A549 (cell line): ENCODE measurements at regions not wholly inside any gene's neighbourhood (a gene's known extent, or its start where the extent isn't known, plus 50 kb on each side); places are given as distances from the start of the nearest gene placed in this dataset.

Experiments
- TP53 ChIP-seq: fragments of 250-450 bp; sonication (Bioruptor Pico); IDR thresholded peaks from 2 replicates; pipeline ENCODE4 v1.5.0; 2021; ENCODE audit warnings: mild to moderate bottlenecking, moderate library complexity
- TF ChIP-seq, protein P1 (sequence below): fragments of >200 bp; sonication (Bioruptor Twin); formaldehyde crosslinking; IDR thresholded peaks from 3 replicates; pipeline ENCODE4 v1.5.1; 2016

DNA sequence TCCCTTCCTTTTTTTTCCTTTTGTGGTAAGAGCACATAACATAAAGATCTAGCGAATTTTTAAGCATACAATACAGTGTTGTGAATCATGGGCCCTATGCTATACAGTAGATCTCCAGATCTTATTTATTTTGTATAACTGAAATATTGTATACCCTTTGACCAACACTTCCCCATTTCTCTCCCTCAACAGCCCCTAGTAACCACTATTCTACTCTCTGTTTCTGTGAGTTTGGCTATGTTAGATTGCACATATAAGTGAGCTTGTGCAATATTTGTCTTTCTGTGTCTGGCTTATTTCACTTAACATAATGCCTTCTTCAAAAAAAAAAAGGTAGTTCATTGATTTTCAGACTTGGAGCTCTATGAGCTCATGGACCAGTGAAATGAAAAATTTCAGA, 180.5 kb downstream of the C11orf91 start:
- TF ChIP-seq, protein P1, sequence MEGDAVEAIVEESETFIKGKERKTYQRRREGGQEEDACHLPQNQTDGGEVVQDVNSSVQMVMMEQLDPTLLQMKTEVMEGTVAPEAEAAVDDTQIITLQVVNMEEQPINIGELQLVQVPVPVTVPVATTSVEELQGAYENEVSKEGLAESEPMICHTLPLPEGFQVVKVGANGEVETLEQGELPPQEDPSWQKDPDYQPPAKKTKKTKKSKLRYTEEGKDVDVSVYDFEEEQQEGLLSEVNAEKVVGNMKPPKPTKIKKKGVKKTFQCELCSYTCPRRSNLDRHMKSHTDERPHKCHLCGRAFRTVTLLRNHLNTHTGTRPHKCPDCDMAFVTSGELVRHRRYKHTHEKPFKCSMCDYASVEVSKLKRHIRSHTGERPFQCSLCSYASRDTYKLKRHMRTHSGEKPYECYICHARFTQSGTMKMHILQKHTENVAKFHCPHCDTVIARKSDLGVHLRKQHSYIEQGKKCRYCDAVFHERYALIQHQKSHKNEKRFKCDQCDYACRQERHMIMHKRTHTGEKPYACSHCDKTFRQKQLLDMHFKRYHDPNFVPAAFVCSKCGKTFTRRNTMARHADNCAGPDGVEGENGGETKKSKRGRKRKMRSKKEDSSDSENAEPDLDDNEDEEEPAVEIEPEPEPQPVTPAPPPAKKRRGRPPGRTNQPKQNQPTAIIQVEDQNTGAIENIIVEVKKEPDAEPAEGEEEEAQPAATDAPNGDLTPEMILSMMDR, result no peak
- TF ChIP-seq TP53 (CRISPR knock-in tag), result no peak
